ENCODE measurements at regions not wholly inside any gene's neighbourhood (a gene's known extent, or its start where the extent isn't known, plus 50 kb on each side); places are given as distances from the start of the nearest gene placed in this dataset.

DNA sequence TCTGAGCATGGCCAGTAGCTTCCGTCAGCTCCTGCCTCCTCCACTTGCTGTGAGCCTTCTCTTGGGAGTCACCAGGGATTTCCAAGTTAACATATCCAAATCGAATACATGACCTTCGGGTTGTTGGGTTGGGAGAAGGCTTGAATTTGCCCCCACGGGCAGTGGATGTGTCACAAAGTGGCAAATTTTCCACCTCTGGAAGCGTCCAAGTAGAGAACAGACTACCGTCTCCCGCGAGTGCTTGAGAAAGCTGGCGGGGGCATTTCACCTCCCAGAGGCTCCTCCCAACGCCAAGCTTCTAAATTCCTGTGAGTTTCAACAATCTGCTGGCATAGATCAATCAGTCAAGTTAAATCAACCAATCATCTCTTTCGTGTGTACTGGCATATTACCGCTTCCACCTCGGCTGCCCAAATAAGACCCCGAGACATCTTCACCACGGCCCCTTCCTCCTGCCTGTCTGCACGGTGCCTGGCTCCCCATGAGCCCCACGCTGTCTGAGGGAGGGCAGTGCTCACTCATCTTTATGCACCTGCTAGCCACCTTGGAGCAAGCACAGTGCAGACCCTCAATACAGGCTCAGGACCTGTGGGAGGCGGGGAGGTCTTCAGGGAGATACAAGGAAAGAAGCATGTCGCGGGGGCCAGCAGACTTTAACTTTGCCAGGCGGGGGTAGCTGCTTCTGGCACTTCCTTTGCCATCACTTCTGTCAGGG, 79.1 kb downstream of the MRPL36 start:
- TF ChIP-seq, protein P1, sequence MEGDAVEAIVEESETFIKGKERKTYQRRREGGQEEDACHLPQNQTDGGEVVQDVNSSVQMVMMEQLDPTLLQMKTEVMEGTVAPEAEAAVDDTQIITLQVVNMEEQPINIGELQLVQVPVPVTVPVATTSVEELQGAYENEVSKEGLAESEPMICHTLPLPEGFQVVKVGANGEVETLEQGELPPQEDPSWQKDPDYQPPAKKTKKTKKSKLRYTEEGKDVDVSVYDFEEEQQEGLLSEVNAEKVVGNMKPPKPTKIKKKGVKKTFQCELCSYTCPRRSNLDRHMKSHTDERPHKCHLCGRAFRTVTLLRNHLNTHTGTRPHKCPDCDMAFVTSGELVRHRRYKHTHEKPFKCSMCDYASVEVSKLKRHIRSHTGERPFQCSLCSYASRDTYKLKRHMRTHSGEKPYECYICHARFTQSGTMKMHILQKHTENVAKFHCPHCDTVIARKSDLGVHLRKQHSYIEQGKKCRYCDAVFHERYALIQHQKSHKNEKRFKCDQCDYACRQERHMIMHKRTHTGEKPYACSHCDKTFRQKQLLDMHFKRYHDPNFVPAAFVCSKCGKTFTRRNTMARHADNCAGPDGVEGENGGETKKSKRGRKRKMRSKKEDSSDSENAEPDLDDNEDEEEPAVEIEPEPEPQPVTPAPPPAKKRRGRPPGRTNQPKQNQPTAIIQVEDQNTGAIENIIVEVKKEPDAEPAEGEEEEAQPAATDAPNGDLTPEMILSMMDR (IDR thresholded peaks at IDR 0.05): no peak
- TF ChIP-seq POLR2A (IDR thresholded peaks at IDR 0.05): no peak

Measured in adrenal gland (tissue), 5 donors.